DMS153 treated with DMSO at 0.1 percent for 48 hours (cell line): ENCODE measurements at regions not wholly inside any gene's neighbourhood (a gene's known extent, or its start where the extent isn't known, plus 50 kb on each side); places are given as distances from the start of the nearest gene placed in this dataset.
"Not testable (repeated sequence)": the region's sequence is repeated elsewhere in the genome, so short reads cannot be mapped to it uniquely, and the experiment has no call there.

Experiments used
- DNase-seq: peaks from one replicate; lab custom pipeline; 2025; ENCODE audit not compliant: unreplicated experiment; lab: John Stamatoyannopoulos, UW

DNA sequence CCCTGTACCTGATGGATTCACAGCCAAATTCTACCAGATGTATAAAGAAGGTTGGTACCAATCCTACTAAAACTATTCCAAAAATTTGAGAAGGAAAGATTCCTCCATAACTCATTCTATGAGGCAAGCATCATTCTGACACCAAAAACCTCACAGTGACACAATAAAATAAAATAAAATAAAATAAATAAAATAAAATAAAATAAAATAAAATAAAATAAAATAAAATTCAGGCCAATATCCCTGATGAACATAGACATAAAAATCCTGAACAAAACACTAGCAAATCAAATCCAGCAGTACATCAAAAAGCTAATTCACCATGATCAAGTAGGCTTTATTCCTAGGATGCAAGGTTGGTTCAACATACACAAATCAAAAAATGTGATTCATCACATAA is 108.1 kb downstream of the PROX1 start:
- DNase-seq, result not testable (repeated sequence)

DNA sequence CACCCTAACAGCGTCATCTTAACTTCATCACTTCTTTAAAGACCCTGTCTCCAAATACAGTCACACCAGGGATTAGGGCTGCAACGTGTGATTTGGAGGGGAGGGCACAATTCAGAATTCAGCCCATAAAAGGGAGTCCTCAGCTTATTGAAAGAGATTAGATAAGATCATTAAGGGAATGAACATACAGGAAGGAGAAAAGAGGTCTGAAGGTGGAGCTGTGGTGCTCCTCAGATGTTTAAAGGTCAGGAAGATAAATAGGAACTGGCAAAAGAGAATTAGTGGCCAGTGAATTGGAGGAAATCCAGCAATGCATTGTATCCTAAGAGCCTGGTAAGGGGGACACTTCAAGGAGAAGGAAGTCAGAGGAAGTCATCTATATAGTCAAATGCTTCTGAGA is 113.5 kb downstream of the PROX1 start:
- no peak for DNase-seq

DNA sequence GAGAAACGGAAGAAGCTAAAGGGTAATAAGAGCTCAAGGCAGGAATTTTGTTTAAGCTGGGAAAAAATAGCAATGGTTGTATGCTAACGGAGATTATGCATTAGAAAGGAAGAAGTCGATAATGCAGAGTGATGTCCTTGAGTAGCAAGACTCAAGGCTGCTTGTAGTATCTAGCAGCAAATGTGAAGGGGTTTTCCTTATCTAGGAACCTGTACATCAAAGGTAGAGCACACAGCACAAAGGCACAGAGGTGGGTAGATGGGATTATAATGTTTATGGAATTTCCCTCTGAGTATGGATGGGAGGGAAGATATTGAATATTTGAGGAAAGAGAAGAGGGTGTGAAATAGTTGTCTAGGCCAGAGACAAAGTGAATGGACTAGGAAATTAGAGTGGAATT is 114.1 kb downstream of the PROX1 start:
- no peak for DNase-seq

DNA sequence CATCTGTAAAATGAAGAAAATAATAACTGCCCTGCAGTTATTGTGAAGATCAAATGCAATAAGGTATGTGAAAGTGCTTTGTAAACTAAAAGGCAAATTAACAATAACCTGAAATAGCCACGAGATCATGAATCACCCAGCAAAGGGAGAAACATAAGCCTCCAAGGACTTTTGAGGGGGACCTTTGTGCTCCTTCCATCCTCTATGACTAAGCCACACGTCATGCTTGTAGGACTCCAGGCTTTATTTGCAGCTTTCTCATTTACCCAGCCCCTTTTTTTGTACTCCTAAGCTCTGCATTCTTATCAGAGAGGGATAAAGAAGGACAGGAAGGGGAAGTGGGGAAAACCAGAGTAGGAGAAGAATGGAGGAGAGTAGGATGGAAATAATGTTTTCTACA is 115.1 kb downstream of the PROX1 start:
- DNase-seq, result no peak

DNA sequence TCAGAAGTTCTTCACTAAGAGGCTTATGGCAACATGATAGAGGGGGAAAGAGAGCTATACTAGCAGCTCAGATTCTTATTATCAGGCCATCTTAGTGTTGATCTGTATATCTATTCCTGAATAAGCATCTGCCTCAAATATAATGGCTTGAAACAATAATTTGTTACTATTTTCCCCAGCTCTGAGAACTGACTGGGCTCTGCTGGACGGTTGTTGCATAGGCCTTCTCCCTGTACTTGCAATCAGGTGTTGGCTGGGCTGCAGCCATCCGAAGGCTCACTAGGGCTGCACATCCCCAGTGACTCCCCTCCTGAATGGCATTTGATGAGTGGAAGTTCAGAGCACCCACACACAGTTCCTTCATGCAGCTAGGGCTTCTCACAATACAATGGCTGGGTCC is 116.0 kb downstream of the PROX1 start:
- no peak for DNase-seq

DNA sequence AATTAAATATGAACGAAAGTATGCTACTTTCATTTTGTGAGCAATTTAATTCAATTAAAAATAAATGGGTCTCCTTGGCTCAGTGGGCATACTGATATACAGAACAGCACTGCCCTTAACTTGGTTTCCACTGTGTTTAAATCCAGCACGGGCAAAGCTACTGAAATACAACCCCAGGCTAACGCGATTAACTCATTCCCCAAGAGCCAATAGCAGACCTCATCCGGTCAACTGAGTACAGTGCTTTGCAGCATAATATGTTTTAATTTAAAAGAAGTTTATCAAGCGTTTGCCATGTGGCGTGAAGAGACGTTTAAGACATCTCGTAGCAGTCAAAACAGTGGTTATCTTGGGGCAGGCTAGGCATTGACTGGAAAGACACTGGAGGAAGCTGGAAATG is 118.6 kb downstream of the PROX1 start:
- DNase-seq, result no peak

DNA sequence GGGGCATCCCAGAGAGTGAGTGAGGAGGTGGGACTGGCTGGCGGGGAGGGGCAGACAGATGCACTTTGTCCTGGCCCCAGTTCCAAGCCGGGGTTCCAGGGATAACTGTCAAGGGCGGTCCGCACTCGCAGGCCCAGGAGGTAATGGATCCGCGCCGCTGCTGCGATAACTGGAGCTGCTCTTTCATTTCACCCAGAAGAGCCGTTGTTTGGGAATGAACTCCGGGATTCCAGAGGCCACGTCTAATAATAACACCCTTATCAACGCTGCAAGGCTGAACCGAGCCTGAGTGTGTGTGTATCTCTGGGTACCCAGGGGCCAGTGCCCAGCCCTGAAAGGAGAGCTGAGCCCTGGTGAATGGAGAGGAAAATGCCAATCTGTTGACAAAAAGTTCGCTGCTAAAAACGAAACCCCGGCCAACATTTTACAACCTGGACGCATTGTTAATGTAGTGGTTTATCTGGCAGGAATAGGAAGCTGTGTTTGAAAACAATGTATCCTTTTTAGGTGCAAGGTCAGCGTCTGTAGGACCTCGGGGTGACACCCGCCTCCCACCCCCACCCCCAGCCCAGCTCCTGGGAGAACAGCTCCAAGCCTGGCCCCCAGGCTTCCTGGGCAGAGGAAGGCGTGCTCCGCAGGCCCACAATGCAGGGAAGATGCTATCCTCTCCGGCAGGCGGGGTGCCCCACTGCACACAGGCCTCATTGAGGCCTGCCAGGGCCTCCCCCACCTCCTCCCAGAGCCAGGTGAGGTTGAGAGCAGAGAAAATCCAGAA is 119.7 kb downstream of the PROX1 start:
- DNase-seq, result no peak

DNA sequence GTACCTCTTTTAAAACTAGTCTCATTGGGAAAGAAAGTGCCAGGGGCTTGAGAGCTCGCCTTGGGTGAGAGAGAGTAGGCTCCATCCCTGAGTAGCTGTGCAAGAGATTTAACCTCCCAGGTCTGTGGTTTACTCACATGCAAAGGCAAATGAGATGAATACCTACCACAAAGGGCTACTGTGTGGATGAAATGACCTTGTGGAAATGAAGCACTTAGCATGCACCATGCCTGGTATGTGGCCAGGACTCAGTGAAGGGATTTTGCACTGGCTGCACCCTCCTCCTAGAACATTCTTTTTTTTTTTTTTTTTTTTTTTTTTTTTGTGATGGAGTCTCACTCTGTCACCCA is 120.3 kb downstream of the PROX1 start:
- no peak for DNase-seq

DNA sequence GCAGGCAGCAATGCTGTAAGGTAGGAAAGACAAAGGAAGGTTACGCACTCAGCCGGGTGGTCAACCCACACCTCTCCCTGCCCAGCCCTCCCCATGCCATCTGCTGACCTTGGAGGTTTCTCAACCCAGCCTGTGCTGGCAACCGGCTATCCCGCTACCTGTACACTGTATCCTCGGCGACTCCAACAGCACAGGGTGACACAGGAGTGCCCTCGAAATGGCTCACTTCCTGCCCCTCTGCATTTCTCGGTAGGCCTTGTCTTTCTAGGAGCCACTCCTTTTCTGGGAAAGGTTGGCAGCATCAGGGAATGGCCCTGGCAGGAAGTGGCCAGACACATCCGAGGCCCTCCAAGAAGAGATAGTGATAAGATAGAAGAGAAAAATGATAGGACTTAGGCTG is 124.0 kb downstream of the PROX1 start:
- DNase-seq, result no peak

DNA sequence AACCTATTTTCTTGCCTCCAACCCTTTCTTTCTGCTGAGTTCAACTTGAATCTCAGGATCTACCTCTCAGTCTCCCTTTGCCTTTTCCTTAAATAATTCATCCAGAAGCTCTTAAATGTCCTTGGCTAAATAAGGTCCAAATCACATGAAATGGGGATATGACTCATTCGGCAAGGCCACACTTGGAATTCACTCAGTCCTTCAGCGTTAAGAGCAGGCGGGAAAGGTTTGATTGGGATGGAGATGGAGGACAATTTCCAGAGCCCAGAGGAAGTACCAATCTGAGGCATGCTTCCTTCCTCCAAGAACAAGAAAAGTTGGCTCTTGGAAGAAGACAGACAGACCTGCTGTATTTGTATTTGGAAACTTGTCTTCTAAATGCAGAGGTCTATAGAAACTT is 128.5 kb downstream of the PROX1 start:
- no peak for DNase-seq

DNA sequence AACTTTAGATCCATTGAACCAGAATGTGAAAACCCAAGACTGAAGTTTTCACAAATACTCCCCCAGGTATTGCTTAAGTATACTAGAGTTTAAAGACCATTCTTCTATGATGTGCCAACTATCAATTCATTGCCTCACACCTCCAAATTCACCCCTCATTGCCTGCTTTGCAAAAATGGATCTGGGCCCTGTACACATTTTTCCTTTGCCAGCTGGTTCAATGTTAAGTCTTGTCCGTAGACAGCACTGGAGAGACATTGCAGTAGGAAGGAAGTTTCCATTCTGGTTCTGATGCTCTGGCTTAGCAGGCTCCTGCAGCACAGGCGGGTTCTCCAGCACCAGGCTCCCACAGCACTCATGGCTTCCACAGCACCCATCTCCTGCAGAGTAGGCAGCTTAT is 130.0 kb downstream of the PROX1 start:
- no peak for DNase-seq

DNA sequence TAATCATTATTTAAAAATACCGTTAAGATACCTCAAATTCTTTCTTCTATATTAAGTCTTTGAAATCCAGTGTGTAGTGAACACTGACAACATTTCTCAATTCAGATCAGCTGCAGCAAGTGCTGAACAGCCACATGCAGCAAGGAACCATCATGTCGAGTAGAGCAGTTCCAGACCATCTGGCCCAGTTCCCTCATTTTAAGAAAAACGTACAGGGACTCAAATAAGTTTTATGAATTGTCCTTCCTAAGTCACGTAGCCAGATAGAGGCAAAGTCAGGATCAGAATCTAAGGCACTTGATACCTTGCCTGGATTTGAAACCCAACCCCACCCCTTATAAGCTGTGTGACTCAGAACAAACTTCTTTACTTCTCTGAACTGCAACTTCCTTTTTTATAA is 132.4 kb downstream of the PROX1 start:
- no peak for DNase-seq

DNA sequence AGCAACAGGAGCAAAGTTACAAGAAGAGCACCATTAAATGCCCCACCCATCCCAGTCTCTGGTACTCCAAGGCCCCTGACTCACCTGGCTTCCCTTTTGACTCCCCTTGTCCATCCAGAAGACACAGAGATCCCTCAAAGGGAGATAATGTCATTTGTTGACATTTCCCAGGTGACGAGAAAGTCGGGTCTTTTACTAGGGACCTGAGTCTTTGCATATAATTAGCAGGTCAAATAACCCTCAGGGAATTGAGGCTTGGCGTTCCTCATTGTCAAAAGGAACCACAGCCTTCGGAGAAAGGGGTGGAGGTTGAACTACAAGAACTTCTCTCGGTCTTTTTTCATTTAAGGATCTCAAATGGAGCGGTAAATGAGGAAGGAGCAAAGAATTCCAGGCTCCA is 133.2 kb downstream of the PROX1 start:
- DNase-seq, result no peak

DNA sequence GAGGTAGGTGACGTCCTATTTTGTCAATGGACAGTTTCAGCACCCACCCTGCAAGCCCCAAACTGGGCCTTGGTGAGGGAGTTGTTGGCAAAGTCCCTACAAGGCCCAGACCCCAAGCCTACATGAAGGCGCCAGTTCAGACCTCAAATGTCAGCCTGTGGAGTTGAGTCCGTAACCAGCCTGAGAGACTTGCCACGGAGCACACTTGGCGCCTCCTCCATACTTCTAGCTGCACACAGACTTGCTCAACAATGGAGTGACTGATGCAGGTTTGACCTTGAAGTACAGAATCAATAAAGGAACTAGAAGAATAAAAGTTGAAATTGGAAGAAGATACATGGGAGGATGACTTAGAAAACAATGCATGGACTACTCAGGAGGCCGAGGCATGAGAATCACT is 134.3 kb downstream of the PROX1 start:
- DNase-seq, result no peak

DNA sequence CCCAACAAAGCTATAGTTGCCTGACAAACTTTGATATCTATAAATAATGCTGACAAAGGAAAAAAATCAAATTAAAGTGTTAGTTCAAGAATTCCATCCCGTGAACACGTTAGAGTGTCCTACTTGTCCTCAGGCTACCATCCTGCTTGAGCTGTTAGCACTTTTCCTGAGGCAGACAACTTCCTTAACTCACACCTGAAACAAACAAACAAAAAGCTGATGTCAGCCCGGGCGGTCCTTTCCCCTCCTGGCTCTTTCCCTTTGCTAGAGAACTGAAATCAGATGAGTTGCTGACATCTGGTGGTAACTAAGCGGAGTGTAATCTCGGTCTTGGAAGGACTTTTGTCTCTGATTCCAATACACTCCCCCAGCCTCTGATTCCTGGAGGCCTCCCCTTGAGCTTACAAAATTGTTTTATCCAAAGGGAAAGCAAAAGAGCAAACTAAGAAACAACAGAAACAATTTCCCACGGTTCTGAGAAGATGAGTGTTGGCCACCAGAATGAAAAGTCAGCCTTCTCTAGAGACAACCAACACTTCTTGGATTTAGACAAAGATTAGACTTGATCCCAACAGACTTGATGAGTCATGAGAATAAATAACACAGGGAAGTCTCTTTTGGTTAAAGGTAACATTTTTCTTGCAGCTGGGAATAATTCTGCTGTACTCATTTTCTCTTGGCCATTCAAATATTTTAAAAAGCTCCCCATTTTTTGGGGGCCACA is 135.4 kb downstream of the PROX1 start:
- peak; percentile 95 for DNase-seq

DNA sequence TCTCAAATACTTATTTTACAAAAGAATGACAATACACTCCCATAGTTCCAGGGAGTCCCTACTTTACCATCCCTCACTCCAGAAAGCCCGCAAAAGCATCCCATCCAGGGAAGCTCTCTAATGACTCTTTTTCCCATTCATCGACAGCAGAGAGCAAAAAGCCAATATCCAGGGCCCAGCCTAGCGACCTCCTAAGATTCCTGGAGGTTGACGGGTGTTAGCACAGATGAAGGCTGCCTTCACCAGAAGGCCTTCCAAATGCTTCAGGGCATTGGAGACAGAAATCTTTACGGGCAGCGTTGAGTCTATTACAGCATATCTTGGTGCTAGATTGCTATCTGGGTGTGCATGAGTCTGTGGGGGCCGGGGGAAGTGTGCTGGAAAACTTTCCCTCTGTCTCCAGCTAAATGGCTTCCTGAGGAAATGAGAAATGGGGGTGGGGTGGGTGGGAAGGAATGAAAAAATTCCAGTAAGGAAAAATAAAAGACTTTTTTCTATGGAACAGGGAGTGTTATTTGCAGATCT is 136.6 kb downstream of the PROX1 start:
- DNase-seq, result no peak

DNA sequence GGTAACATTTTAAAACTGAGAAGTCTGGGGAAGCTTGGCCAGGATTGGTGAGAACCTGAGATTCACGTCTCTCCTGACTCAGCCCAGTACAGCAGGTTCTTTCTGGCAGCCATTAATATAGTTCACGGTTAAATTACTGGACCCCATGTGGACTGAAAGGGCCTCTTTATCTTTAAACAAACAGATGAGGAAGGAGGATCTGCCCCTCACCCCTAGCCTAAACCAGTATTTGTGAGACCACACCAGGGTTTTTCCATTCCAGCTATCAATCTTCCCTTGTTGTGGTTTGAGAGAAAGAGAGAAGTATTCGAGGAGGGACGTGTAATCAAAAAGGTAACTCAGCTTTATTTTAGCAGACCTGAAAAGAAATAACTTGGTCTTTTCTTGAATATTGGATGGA is 137.1 kb downstream of the PROX1 start:
- no peak for DNase-seq

DNA sequence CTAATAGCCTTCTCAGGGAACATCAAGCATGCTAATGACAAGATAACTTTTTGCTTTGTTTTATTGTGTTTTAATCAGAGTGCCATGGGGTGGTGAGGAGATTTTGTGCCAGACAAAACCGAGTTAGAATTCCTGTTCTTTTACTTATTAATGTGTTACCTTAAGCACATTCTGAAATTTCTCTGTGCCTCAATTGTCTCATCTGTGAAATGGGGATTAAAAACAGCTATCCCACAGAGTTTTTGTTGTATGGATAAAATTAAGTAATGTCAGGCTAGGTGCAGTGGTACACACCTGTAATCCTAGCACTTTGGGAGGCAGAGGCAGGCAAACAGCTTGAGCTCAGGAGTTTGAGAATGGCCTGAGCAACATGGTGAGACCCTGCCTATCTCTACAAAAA is 138.0 kb downstream of the PROX1 start:
- no peak for DNase-seq

DNA sequence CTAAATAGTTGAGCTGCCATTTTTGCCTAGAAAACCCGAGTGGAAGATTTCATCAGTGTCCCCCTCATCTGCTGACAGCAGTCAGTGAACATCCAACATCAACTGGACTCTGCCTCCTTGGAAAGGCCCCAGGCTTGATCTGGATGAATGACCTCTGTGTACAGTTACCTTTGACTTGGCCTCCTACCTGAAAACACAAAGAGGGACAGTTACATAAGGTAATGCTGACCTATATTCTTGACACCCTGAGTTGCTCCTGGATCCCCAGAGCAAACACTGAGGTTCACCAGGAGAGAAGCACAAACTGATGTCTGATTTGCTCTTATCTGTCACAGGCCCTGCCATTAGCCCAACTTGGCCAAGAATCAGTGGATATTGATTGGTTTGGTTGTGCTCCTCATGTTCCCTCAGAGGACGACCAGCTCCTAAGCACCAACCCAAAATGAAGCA is 138.9 kb downstream of the PROX1 start:
- DNase-seq, result no peak

DNA sequence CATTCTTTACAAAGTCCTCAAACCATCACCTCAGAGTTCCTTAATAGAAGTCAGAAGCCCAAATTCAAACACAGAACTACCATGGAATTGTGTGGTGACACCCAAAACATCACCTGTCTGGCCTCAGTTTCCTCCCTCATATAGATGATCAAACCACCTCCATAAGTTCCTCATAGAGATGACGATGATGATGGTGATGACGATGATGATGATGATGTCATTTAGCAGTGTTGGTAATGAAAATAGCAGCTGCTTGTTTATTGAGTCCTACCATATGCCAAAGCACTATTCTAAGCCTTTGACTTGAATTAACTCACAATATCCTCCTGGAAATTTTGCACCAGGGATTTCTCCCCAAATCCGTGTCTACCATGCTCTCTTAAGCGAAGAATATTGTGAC is 139.9 kb downstream of the PROX1 start:
- no peak for DNase-seq

DNA sequence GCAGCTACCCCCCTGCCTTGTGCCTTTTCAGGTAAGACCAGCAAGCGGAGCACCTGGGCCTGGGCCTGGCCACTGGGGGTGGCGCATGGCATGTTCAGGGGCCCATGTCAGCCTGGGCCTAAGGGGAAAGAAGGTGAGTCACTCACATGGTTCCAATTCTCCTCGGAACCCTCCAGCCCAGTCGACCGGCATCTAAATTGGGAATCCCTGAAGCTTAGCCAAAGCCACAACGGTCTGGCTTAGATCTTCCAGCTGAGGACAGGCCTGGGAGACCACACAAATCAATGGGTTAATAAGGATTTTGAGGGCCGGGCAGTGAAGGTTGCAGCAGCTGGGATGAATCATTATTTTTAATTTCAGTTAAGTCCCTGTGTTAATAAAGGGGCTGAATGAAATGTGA is 145.1 kb upstream of the SMYD2 start:
- no peak for DNase-seq

DNA sequence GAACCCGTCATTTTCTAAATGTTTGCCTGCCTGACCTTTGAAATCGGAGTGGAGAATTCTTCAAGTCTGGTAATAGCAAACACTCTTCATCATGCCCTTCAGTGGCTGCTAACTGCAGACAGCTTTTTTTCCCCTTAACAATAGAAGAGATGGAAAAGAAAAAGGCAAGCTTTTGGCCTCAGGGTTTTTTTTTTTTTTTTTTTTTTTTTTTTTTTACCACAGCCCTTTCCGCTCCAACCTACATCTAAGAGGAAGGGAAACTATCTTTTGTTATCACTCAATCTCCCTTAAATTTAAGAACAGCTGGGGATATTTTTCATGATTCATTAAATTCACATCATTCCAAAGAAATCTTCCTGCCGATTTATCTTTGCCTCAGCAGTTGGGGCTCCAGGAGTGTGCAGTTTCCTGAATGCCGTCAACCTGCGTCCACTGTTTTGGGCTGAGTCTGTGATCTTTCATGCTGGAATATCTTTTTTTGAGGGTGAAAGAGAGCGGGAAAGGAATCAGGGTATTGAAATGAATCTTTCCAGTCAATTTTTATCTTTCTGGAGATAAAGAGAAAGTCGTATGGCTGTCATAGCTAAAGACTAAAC is 144.5 kb upstream of the SMYD2 start:
- DNase-seq, result no peak
